ENCODE measurements at regions not wholly inside any gene's neighbourhood (a gene's known extent, or its start where the extent isn't known, plus 50 kb on each side); places are given as distances from the start of the nearest gene placed in this dataset.
A peak's percentile ranks its signal among the peaks of the same experiment; 100 is the strongest.

DNA sequence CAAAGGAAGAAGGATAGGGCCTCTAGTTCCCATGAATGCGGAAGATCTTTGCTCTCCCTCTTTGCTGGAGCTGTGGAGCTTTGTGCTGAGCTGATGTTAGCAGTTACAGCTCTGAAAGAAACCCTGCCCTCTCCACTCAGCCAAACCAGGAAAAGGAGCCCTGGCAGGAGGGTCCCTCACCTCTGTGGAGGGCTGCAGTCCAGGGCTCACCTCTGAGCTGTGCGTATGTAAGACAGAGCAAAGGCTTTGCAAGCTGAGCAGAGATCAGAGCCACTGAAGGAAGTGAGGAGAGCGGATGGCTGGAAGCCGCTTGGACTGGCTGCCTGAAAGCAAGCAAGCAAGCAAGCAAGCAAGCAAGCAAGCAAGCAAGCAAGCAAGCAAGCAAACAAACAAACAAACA is 84.7 kb downstream of the RAMP3 start:
- BruUV-seq (replicated peaks): no TSS peak
- no peaks in the 10 kb centered on the region for H3K36me3 ChIP-seq (ENCODE audit: control insufficient read depth in 1 of 2, insufficient read depth in 2 of 2, low read length in 2 of 2)
- H3K27ac ChIP-seq (ENCODE audit: low read depth, low read length): no peak overlapping the region
- no peaks in the 10 kb centered on the region for H3K9me3 ChIP-seq (ENCODE audit: control insufficient read depth in 1 of 2, insufficient read depth in 1 of 2, low read depth in 1 of 2, low read length in 2 of 2)
- H3K4me1 ChIP-seq (ENCODE audit: control insufficient read depth in 1 of 2, insufficient read depth in 2 of 2, low read length in 2 of 2): peaks cover 2 to 13% of the 10 kb centered on the region in 2 experiments; a peak in 2 of 4 replicates
- intact Hi-C loops (cut with micrococcal nuclease): no loop called here
- ATAC-seq: no peak
- H3K4me3 ChIP-seq (replicated peaks in 1 of 2; ENCODE audit: low read depth in 1 of 2, low read length in 2 of 2): no peak overlapping the region
- H4K20me1 ChIP-seq (ENCODE audit: insufficient read depth): no peaks in the 10 kb centered on the region
- ChIA-PET RAD21 (ENCODE audit: low non-redundant PET in 1 of 2, low total read pairs in 2 of 2, uncharacterized antibody in 2 of 2, unreplicated experiment in 2 of 2) (no interaction called here), CTCF (interaction anchor here (0.6 kb wide), 1 partner anchor 9 kb away, joined by 3 read pairs; no protein-coding TSS in a partner anchor), POLR2A (no interaction called here)
- H3K9me2 ChIP-seq (ENCODE audit: insufficient read depth): no peaks in the 10 kb centered on the region
- no peak for DNase-seq (ENCODE audit: low read depth, low spot score)
- no peak overlapping the region for H3K9ac ChIP-seq (ENCODE audit: low read length)
- no peak overlapping the region for H2AFZ ChIP-seq (ENCODE audit: low read depth, low read length, poor library complexity, severe bottlenecking)
- peaks cover 29% of the 10 kb centered on the region for H3K27me3 ChIP-seq (ENCODE audit: insufficient read depth, low read length)
- H3K79me2 ChIP-seq (ENCODE audit: insufficient read depth, low read length): no peaks in the 10 kb centered on the region
- H3K4me2 ChIP-seq (ENCODE audit: low read length): no peak overlapping the region
- TF ChIP-seq, protein P1, sequence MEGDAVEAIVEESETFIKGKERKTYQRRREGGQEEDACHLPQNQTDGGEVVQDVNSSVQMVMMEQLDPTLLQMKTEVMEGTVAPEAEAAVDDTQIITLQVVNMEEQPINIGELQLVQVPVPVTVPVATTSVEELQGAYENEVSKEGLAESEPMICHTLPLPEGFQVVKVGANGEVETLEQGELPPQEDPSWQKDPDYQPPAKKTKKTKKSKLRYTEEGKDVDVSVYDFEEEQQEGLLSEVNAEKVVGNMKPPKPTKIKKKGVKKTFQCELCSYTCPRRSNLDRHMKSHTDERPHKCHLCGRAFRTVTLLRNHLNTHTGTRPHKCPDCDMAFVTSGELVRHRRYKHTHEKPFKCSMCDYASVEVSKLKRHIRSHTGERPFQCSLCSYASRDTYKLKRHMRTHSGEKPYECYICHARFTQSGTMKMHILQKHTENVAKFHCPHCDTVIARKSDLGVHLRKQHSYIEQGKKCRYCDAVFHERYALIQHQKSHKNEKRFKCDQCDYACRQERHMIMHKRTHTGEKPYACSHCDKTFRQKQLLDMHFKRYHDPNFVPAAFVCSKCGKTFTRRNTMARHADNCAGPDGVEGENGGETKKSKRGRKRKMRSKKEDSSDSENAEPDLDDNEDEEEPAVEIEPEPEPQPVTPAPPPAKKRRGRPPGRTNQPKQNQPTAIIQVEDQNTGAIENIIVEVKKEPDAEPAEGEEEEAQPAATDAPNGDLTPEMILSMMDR (IDR thresholded peaks at IDR 0.05 in 2 of 3, conservative IDR thresholded peaks at IDR 0.05 in 1 of 3; ENCODE audit: borderline replicate concordance in 1 of 3, insufficient read depth in 1 of 3, low read depth in 2 of 3, low read length in 2 of 3): no peak
- TF ChIP-seq POLR2A (IDR thresholded peaks at IDR 0.05; ENCODE audit: borderline replicate concordance, extremely low read depth, insufficient read depth, insufficient read length): no peak
- no peak for TF ChIP-seq EZH2 (IDR thresholded peaks at IDR 0.05)

DNA sequence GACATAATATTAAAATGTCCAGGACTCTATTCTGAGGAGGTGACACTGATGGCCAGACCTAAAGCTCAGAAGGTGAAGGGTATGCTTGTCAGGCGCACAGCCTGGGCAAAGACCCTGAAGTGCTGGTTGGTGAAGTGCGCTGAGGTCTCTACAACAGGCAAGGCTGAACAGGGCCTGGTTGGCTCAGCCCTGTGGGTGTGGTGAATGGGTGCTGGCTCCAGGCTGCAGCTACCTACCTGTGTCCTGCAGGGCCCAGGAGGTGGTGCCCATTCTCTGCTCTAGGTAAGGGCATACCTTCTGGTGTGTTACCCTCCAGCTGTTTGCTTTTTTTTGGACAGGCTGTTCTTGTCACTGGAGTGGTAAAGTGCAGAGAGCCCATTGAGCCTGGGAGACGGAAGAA is 85.1 kb downstream of the RAMP3 start:
- Histone ChIP-seq H4K20me1 (ENCODE audit: insufficient read depth) (no peaks in the 10 kb centered on the region), H3K9ac (ENCODE audit: low read length) (no peak overlapping the region), H3K4me3 (replicated peaks in 1 of 2; ENCODE audit: low read depth in 1 of 2, low read length in 2 of 2) (no peak overlapping the region), H3K27ac (ENCODE audit: low read depth, low read length) (no peak overlapping the region), H3K27me3 (ENCODE audit: insufficient read depth, low read length) (peaks cover 30% of the 10 kb centered on the region), H3K4me2 (ENCODE audit: low read length) (no peak overlapping the region), H3K79me2 (ENCODE audit: insufficient read depth, low read length) (no peaks in the 10 kb centered on the region), H3K36me3 (ENCODE audit: control insufficient read depth in 1 of 2, insufficient read depth in 2 of 2, low read length in 2 of 2) (no peaks in the 10 kb centered on the region), H3K9me2 (ENCODE audit: insufficient read depth) (no peaks in the 10 kb centered on the region), H2AFZ (ENCODE audit: low read depth, low read length, poor library complexity, severe bottlenecking) (no peak overlapping the region), H3K4me1 (ENCODE audit: control insufficient read depth in 1 of 2, insufficient read depth in 2 of 2, low read length in 2 of 2) (peaks cover 2 to 13% of the 10 kb centered on the region in 2 experiments; a peak in 2 of 4 replicates), H3K9me3 (ENCODE audit: control insufficient read depth in 1 of 2, insufficient read depth in 1 of 2, low read depth in 1 of 2, low read length in 2 of 2) (no peaks in the 10 kb centered on the region)
- intact Hi-C loops (cut with micrococcal nuclease): no loop called here
- CTCF ChIA-PET: interaction anchor here (0.6 kb wide), 1 partner anchor 8 kb away, joined by 3 read pairs; no protein-coding TSS in a partner anchor
- no TSS peak for BruUV-seq (replicated peaks)
- RAD21 ChIA-PET (ENCODE audit: low non-redundant PET in 1 of 2, low total read pairs in 2 of 2, uncharacterized antibody in 2 of 2, unreplicated experiment in 2 of 2): no interaction called here
- TF ChIP-seq RAD21 (IDR thresholded peaks at IDR 0.05; ENCODE audit: low read depth) (no peak), ELF1 (IDR thresholded peaks at IDR 0.05; ENCODE audit: borderline replicate concordance, low read depth) (no peak), JUND (IDR thresholded peaks at IDR 0.05) (no peak), CBX3 (IDR thresholded peaks at IDR 0.05; ENCODE audit: low read depth) (no peak), SP1 (IDR thresholded peaks at IDR 0.05; ENCODE audit: low read depth) (no peak), ZFX (IDR thresholded peaks at IDR 0.05) (no peak), FOSL1 (IDR thresholded peaks at IDR 0.05; ENCODE audit: low read depth) (no peak)
- TF ChIP-seq, protein P1 (IDR thresholded peaks at IDR 0.05 in 2 of 3, conservative IDR thresholded peaks at IDR 0.05 in 1 of 3; ENCODE audit: borderline replicate concordance in 1 of 3, insufficient read depth in 1 of 3, low read depth in 2 of 3, low read length in 2 of 3): no peak
- TF ChIP-seq, protein P2, sequence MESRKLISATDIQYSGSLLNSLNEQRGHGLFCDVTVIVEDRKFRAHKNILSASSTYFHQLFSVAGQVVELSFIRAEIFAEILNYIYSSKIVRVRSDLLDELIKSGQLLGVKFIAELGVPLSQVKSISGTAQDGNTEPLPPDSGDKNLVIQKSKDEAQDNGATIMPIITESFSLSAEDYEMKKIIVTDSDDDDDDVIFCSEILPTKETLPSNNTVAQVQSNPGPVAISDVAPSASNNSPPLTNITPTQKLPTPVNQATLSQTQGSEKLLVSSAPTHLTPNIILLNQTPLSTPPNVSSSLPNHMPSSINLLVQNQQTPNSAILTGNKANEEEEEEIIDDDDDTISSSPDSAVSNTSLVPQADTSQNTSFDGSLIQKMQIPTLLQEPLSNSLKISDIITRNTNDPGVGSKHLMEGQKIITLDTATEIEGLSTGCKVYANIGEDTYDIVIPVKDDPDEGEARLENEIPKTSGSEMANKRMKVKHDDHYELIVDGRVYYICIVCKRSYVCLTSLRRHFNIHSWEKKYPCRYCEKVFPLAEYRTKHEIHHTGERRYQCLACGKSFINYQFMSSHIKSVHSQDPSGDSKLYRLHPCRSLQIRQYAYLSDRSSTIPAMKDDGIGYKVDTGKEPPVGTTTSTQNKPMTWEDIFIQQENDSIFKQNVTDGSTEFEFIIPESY (IDR thresholded peaks at IDR 0.05; ENCODE audit: extremely low read depth, insufficient replicate concordance, low read length): no peak
- POLR2A ChIA-PET: no interaction called here
- ATAC-seq (peak; percentile 70), DNase-seq (ENCODE audit: low read depth, low spot score) (no peak)

All from HCT116 (cell line).